ENCODE measurements at regions not wholly inside any gene's neighbourhood (a gene's known extent, or its start where the extent isn't known, plus 50 kb on each side); places are given as distances from the start of the nearest gene placed in this dataset.

GRCh38 chr1:184861755-184862336 is 107.2 kb upstream of the EDEM3 start:
- no peak overlapping the region for H3K4ac ChIP-seq (replicated peaks; ENCODE audit: insufficient read length, low read depth, low read length)
- no peak overlapping the region for H3K4me2 ChIP-seq (ENCODE audit: insufficient read depth in 1 of 2, low read depth in 2 of 2, low read length in 2 of 2)
- no peak overlapping the region for H3K14ac ChIP-seq (ENCODE audit: insufficient read length)
- 94% methylated on average over 6 of the region's 6 CpGs; no CpG with 5 or more reads in 1 of the 2 experiments for WGBS, 2 experiments (ENCODE audit: extremely low coverage in 1 of 2, insufficient coverage in 1 of 2, insufficient read length in 1 of 2, insufficient replicate concordance in 2 of 2, low coverage in 1 of 2, low lambda C conversion rate in 2 of 2, missing lambda C conversion rate in 1 of 2)
- no peak overlapping the region for H3K56ac ChIP-seq (replicated peaks; ENCODE audit: insufficient read length, low read depth, low read length)
- H3K79me2 ChIP-seq (ENCODE audit: control insufficient read depth in 1 of 2, insufficient read depth in 2 of 2, low read length in 2 of 2) = no peaks in the 10 kb centered on the region
- no peaks in the 10 kb centered on the region for H3K36me3 ChIP-seq (ENCODE audit: control insufficient read depth in 2 of 4, insufficient read depth in 4 of 4, low read length in 3 of 4)
- H2BK15ac ChIP-seq (ENCODE audit: low read length) = no peak overlapping the region
- no peak overlapping the region for H3K4me3 ChIP-seq (ENCODE audit: extremely low read depth in 1 of 4, insufficient read depth in 2 of 4, low read depth in 3 of 4, low read length in 4 of 4)
- no peak overlapping the region for H2BK120ac ChIP-seq (replicated peaks; ENCODE audit: low read depth, low read length)
- no peak overlapping the region for H3K9ac ChIP-seq (replicated peaks in 1 of 4; ENCODE audit: extremely low read depth in 1 of 4, low read depth in 3 of 4, low read length in 3 of 4)
- no peak overlapping the region for H2AFZ ChIP-seq (ENCODE audit: low read length)
- ChIA-PET POLR2A (ENCODE audit: partially characterized antibody) (interaction anchor here (0.6 kb wide), 2 partner anchors 96 to 432 kb away, joined by 3 to 4 read pairs; no protein-coding TSS in a partner anchor), CTCF (ENCODE audit: partially characterized antibody) (no interaction called here)
- no peak overlapping the region for H4K5ac ChIP-seq (ENCODE audit: insufficient read length, low read depth, low read length)
- H3K23me2 ChIP-seq (ENCODE audit: low read depth, low read length) = no peaks in the 10 kb centered on the region; the same call in 1 of the 2 replicates
- FAIRE-seq (no peak), DNase-seq (ENCODE audit: low read depth in 1 of 2, low spot score in 2 of 2) (no peak)
- no peak overlapping the region for H2BK12ac ChIP-seq (ENCODE audit: low read depth, low read length)
- H2BK5ac ChIP-seq (ENCODE audit: low read depth, low read length) = no peak overlapping the region
- H3K79me1 ChIP-seq (ENCODE audit: low read depth, low read length) = no peaks in the 10 kb centered on the region
- no peak overlapping the region for H4K8ac ChIP-seq (ENCODE audit: extremely low read depth, insufficient read depth, low read length)
- no peaks in the 10 kb centered on the region for H4K20me1 ChIP-seq (replicated peaks in 1 of 2; ENCODE audit: control insufficient read depth in 1 of 2, insufficient read depth in 2 of 2, low read length in 2 of 2)
- no peak overlapping the region for H3K27ac ChIP-seq (ENCODE audit: low read depth, low read length)
- H2BK20ac ChIP-seq (ENCODE audit: low read length) = no peak overlapping the region
- H3K9me3 ChIP-seq (ENCODE audit: insufficient read depth in 2 of 2, low read depth in 1 of 2, low read length in 1 of 2) = no peaks in the 10 kb centered on the region
- no peak overlapping the region; the same call in 1 of the 2 replicates for H2AK5ac ChIP-seq (ENCODE audit: low read depth, low read length)
- H4K91ac ChIP-seq (replicated peaks; ENCODE audit: insufficient read length, low read length) = no peak overlapping the region
- H3K18ac ChIP-seq (ENCODE audit: extremely low read depth, low read length) = no peak overlapping the region
- H3K23ac ChIP-seq (ENCODE audit: insufficient read length) = no peak overlapping the region
- no peaks in the 10 kb centered on the region for H3K4me1 ChIP-seq (replicated peaks in 1 of 4; ENCODE audit: control insufficient read depth in 3 of 4, insufficient read depth in 4 of 4, low read length in 3 of 4)
- H3K27me3 ChIP-seq (replicated peaks in 1 of 4; ENCODE audit: control insufficient read depth in 3 of 4, extremely low read depth in 1 of 4, insufficient read depth in 3 of 4, low read length in 3 of 4) = no peaks in the 10 kb centered on the region
- TF ChIP-seq BRCA1 (IDR thresholded peaks at IDR 0.05; ENCODE audit: low read depth, low read length) = no peak
- TF ChIP-seq KDM4A (IDR thresholded peaks at IDR 0.05; ENCODE audit: low read depth, low read length, severe bottlenecking) = no peak
- TF ChIP-seq TAF7 (optimal IDR thresholded peaks at IDR 0.05; ENCODE audit: borderline replicate concordance, low read depth, low read length) = no peak
- no peak for TF ChIP-seq ATF2 (IDR thresholded peaks at IDR 0.05; ENCODE audit: low read length)
- no peak for TF ChIP-seq E2F6 (IDR thresholded peaks at IDR 0.05)
- no peak for TF ChIP-seq GABPA (IDR thresholded peaks at IDR 0.05; ENCODE audit: borderline replicate concordance, insufficient read depth, low read length)
- TF ChIP-seq TBP (IDR thresholded peaks at IDR 0.05; ENCODE audit: low read depth, low read length) = no peak
- no peak for TF ChIP-seq HDAC6 (IDR thresholded peaks at IDR 0.05; ENCODE audit: low read depth, low read length)
- no peak for TF ChIP-seq JUND (IDR thresholded peaks at IDR 0.05; ENCODE audit: low read length)
